ENCODE measurements at regions not wholly inside any gene's neighbourhood (a gene's known extent, or its start where the extent isn't known, plus 50 kb on each side); places are given as distances from the start of the nearest gene placed in this dataset.

- no peak for ATAC-seq (ENCODE audit: insufficient read depth, low FRiP score)
Measured at GRCh38 chr9:109906766-109907382, 126.9 kb downstream of the PALM2AKAP2 start.

GRCh38 chr9:109907400-109907799 is 127.4 kb downstream of the PALM2AKAP2 start:
- H3K27me3 ChIP-seq (ENCODE audit: control insufficient read depth in 3 of 3, insufficient read depth in 3 of 3, low read length in 2 of 3), result no peaks in the 10 kb centered on the region
- 57 to 58% methylated on average over 5 of the region's 5 CpGs for WGBS, 2 donors
- ATAC-seq (ENCODE audit: insufficient read depth, low FRiP score) (no peak), DNase-seq (peak in 2 of 3 donors; percentile 45 to 70)
- H3K4me1 ChIP-seq (ENCODE audit: control insufficient read depth in 5 of 5, insufficient read depth in 5 of 5, low read length in 5 of 5), result peaks cover 11 to 30% (median 23%) of the 10 kb centered on the region in 5 donors
- no peak overlapping the region for H3K4me3 ChIP-seq
- no peaks in the 10 kb centered on the region for H3K36me3 ChIP-seq (ENCODE audit: control insufficient read depth in 4 of 4, insufficient read depth in 4 of 4, low read length in 4 of 4)
- H3K9ac ChIP-seq (ENCODE audit: insufficient read depth in 1 of 2, low read length in 2 of 2), result no peak overlapping the region
- no peaks in the 10 kb centered on the region for H3K9me3 ChIP-seq (ENCODE audit: control insufficient read depth in 4 of 4, insufficient read depth in 3 of 4, low read length in 3 of 4)
- peak overlapping the region; percentile 39 to 83 for H3K27ac ChIP-seq (ENCODE audit: low read depth in 1 of 2, low read length in 1 of 2)
- no peak for TF ChIP-seq CTCF (IDR thresholded peaks at IDR 0.05; ENCODE audit: control extremely low read depth, extremely low read depth)

More at GRCh38 chr9:109906766-109907382, 126.9 kb downstream of the PALM2AKAP2 start:
- Histone ChIP-seq H3K9ac (ENCODE audit: insufficient read depth in 1 of 2, low read length in 2 of 2) (no peak overlapping the region), H3K4me3 (no peak overlapping the region), H3K9me3 (ENCODE audit: control insufficient read depth in 4 of 4, insufficient read depth in 3 of 4, low read length in 3 of 4) (no peaks in the 10 kb centered on the region), H3K27ac (ENCODE audit: low read depth in 1 of 2, low read length in 1 of 2) (peak overlapping the region; percentile 39 to 71), H3K4me1 (ENCODE audit: control insufficient read depth in 5 of 5, insufficient read depth in 5 of 5, low read length in 5 of 5) (peaks cover 11 to 26% (median 22%) of the 10 kb centered on the region in 5 donors), H3K27me3 (ENCODE audit: control insufficient read depth in 3 of 3, insufficient read depth in 3 of 3, low read length in 2 of 3) (no peaks in the 10 kb centered on the region), H3K36me3 (ENCODE audit: control insufficient read depth in 4 of 4, insufficient read depth in 4 of 4, low read length in 4 of 4) (no peaks in the 10 kb centered on the region)
- TF ChIP-seq CTCF (IDR thresholded peaks at IDR 0.05; ENCODE audit: control extremely low read depth, extremely low read depth), result no peak
- 60 to 79% methylated on average over 2 of the region's 2 CpGs for WGBS, 2 donors
- peak in 1 of 3 donors; percentile 31 for DNase-seq

- no peak overlapping the region for H3K9ac ChIP-seq (ENCODE audit: insufficient read depth in 1 of 2, low read length in 2 of 2)
- DNase-seq (no peak), ATAC-seq (ENCODE audit: insufficient read depth, low FRiP score) (no peak)
- H3K27me3 ChIP-seq (ENCODE audit: control insufficient read depth in 3 of 3, insufficient read depth in 3 of 3, low read length in 2 of 3), result no peaks in the 10 kb centered on the region
- H3K9me3 ChIP-seq (ENCODE audit: control insufficient read depth in 4 of 4, insufficient read depth in 3 of 4, low read length in 3 of 4), result no peaks in the 10 kb centered on the region
- H3K4me3 ChIP-seq, result no peak overlapping the region
- 69 to 78% methylated on average over 4 of the region's 4 CpGs for WGBS, 2 donors
- peaks cover 11 to 35% (median 24%) of the 10 kb centered on the region in 5 donors for H3K4me1 ChIP-seq (ENCODE audit: control insufficient read depth in 5 of 5, insufficient read depth in 5 of 5, low read length in 5 of 5)
- no peaks in the 10 kb centered on the region for H3K36me3 ChIP-seq (ENCODE audit: control insufficient read depth in 4 of 4, insufficient read depth in 4 of 4, low read length in 4 of 4)
- H3K27ac ChIP-seq (ENCODE audit: low read depth in 1 of 2, low read length in 1 of 2), result peak overlapping the region; percentile 51 to 83
- TF ChIP-seq CTCF (IDR thresholded peaks at IDR 0.05; ENCODE audit: control extremely low read depth, extremely low read depth), result no peak
Measured at GRCh38 chr9:109907810-109908458, 127.9 kb downstream of the PALM2AKAP2 start.

Measured in lung (tissue), 11 donors.